ENCODE measurements at regions not wholly inside any gene's neighbourhood (a gene's known extent, or its start where the extent isn't known, plus 50 kb on each side); places are given as distances from the start of the nearest gene placed in this dataset.

DNA sequence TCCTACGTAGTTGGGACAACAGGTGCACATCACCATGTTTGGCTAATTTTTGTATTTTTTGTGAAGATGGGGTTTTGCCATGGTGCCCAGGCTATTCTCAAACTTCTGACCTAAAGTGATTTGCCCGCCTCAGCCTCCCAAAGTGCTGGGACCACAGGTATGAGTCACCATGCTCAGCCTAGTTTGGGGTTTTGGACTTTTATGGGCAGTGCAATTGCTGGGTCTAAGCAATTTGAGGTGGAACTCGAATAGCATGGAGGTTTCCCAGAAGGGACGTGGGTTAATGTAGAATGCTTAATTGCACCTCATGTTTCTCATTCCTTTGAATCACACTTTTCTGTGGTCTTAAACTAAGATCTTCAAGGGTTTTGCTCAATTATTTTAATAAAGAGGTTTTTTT, 102.3 kb upstream of the EPHA4 start (continued):
- TF ChIP-seq POLR2AphosphoS5 (IDR thresholded peaks at IDR 0.05; ENCODE audit: low read depth, low read length) = no peak

DNA sequence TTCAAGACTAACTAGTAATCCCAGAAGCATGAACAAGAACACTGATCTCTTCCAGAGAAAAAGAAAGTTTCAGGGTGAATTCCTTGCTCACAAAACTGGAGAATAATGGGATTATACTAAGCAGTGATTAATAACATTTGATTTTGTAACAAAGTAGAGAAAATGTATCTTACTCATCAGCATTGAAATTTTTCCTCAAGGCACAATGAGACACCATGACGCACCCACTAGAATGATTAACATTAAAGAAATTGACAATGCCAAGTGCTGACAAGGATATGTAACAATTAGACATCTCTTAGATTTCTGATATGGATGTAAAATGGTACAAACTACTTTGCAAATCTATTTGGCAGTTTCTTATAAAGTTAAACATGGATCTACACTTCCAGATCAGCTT, 101.1 kb upstream of the EPHA4 start:
- CTCF ChIA-PET = no interaction called here
- no peak overlapping the region for H3K4me2 ChIP-seq
- POLR2A ChIA-PET = no interaction called here
- H4K20me1 ChIP-seq (ENCODE audit: insufficient read depth) = no peaks in the 10 kb centered on the region
- no peaks in the 10 kb centered on the region for H3K9me2 ChIP-seq
- H3K36me3 ChIP-seq (replicated peaks in 1 of 2; ENCODE audit: control insufficient read depth in 1 of 2, insufficient read depth in 2 of 2, low read length in 1 of 2) = no peaks in the 10 kb centered on the region
- no peaks in the 10 kb centered on the region for H3K9me3 ChIP-seq
- no peaks in the 10 kb centered on the region for H3K4me1 ChIP-seq (ENCODE audit: control insufficient read depth in 1 of 2, insufficient read depth in 2 of 2, low read depth in 1 of 2, low read length in 1 of 2)
- TF ChIP-seq YY1 (IDR thresholded peaks at IDR 0.05; ENCODE audit: low read depth) = no peak
- no peak for TF ChIP-seq SIN3A (IDR thresholded peaks at IDR 0.05; ENCODE audit: borderline replicate concordance, low read depth, low read length)
- TF ChIP-seq, protein P1, sequence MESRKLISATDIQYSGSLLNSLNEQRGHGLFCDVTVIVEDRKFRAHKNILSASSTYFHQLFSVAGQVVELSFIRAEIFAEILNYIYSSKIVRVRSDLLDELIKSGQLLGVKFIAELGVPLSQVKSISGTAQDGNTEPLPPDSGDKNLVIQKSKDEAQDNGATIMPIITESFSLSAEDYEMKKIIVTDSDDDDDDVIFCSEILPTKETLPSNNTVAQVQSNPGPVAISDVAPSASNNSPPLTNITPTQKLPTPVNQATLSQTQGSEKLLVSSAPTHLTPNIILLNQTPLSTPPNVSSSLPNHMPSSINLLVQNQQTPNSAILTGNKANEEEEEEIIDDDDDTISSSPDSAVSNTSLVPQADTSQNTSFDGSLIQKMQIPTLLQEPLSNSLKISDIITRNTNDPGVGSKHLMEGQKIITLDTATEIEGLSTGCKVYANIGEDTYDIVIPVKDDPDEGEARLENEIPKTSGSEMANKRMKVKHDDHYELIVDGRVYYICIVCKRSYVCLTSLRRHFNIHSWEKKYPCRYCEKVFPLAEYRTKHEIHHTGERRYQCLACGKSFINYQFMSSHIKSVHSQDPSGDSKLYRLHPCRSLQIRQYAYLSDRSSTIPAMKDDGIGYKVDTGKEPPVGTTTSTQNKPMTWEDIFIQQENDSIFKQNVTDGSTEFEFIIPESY (IDR thresholded peaks at IDR 0.05; ENCODE audit: borderline replicate concordance, low read depth) = no peak
- TF ChIP-seq TEAD4 (IDR thresholded peaks at IDR 0.05; ENCODE audit: borderline replicate concordance, insufficient read depth) = no peak
- TF ChIP-seq GABPA (IDR thresholded peaks at IDR 0.05; ENCODE audit: low read depth) = no peak
- TF ChIP-seq, protein P2, sequence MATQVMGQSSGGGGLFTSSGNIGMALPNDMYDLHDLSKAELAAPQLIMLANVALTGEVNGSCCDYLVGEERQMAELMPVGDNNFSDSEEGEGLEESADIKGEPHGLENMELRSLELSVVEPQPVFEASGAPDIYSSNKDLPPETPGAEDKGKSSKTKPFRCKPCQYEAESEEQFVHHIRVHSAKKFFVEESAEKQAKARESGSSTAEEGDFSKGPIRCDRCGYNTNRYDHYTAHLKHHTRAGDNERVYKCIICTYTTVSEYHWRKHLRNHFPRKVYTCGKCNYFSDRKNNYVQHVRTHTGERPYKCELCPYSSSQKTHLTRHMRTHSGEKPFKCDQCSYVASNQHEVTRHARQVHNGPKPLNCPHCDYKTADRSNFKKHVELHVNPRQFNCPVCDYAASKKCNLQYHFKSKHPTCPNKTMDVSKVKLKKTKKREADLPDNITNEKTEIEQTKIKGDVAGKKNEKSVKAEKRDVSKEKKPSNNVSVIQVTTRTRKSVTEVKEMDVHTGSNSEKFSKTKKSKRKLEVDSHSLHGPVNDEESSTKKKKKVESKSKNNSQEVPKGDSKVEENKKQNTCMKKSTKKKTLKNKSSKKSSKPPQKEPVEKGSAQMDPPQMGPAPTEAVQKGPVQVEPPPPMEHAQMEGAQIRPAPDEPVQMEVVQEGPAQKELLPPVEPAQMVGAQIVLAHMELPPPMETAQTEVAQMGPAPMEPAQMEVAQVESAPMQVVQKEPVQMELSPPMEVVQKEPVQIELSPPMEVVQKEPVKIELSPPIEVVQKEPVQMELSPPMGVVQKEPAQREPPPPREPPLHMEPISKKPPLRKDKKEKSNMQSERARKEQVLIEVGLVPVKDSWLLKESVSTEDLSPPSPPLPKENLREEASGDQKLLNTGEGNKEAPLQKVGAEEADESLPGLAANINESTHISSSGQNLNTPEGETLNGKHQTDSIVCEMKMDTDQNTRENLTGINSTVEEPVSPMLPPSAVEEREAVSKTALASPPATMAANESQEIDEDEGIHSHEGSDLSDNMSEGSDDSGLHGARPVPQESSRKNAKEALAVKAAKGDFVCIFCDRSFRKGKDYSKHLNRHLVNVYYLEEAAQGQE (IDR thresholded peaks at IDR 0.05; ENCODE audit: low read depth, low read length) = no peak
- TF ChIP-seq CHD2 (IDR thresholded peaks at IDR 0.05; ENCODE audit: low read length, partially characterized antibody) = no peak
- no peak for TF ChIP-seq RXRA (IDR thresholded peaks at IDR 0.05; ENCODE audit: borderline replicate concordance, low read depth)
- no peak for TF ChIP-seq JUND (IDR thresholded peaks at IDR 0.05)
- TF ChIP-seq, protein P3, sequence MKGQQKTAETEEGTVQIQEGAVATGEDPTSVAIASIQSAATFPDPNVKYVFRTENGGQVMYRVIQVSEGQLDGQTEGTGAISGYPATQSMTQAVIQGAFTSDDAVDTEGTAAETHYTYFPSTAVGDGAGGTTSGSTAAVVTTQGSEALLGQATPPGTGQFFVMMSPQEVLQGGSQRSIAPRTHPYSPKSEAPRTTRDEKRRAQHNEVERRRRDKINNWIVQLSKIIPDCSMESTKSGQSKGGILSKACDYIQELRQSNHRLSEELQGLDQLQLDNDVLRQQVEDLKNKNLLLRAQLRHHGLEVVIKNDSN (IDR thresholded peaks at IDR 0.05; ENCODE audit: borderline replicate concordance, low read depth) = no peak
- TF ChIP-seq SMC3 (IDR thresholded peaks at IDR 0.05; ENCODE audit: low read depth, low read length) = no peak
- no peak for TF ChIP-seq GATA2 (CRISPR knock-in tag; IDR thresholded peaks at IDR 0.05)
- TF ChIP-seq ELF1 (IDR thresholded peaks at IDR 0.05) = no peak
- TF ChIP-seq FOSL2 (IDR thresholded peaks at IDR 0.05; ENCODE audit: borderline replicate concordance, low read depth) = no peak
- H3K4me3 ChIP-seq (ENCODE audit: low read depth in 2 of 2, low read length in 1 of 2) = no peak overlapping the region
- no peaks in the 10 kb centered on the region for H3K27me3 ChIP-seq (ENCODE audit: insufficient read depth)
- no peak overlapping the region for H3K27ac ChIP-seq (ENCODE audit: low read depth in 2 of 2, low read length in 1 of 2)
- H2AFZ ChIP-seq (ENCODE audit: low read depth) = no peak overlapping the region
- H3F3A ChIP-seq (replicated peaks; ENCODE audit: insufficient read depth) = no peaks in the 10 kb centered on the region
- no peak overlapping the region for H3K9ac ChIP-seq
- WGBS (ENCODE audit: low lambda C conversion rate) = 22% methylated on average over 1 of the region's 1 CpG
- no peak for DNase-seq
- no peaks in the 10 kb centered on the region for H3K79me2 ChIP-seq (ENCODE audit: insufficient read depth)
